Epithelial cell of esophagus (primary cell): ENCODE measurements at regions not wholly inside any gene's neighbourhood (a gene's known extent, or its start where the extent isn't known, plus 50 kb on each side); places are given as distances from the start of the nearest gene placed in this dataset.

Source experiments
- DNase-seq: peaks from one replicate; pipeline ENCODE4 v3.0.0; 2010; ENCODE audit warnings: low read depth
- H3K4me3 ChIP-seq: 2 replicates; pipeline ENCODE4 v1.5.1; 2011; ENCODE audit warnings: mild to moderate bottlenecking, low read length, control low read depth
- TF ChIP-seq, protein P1 (sequence below): IDR thresholded peaks from 2 replicates; pipeline ENCODE4 v1.5.1; 2011; ENCODE audit warnings: low read depth, mild to moderate bottlenecking, low read length, control low read depth, inconsistent platforms; ENCODE audit not compliant: insufficient read depth; ENCODE audit errors: missing control alignments

DNA sequence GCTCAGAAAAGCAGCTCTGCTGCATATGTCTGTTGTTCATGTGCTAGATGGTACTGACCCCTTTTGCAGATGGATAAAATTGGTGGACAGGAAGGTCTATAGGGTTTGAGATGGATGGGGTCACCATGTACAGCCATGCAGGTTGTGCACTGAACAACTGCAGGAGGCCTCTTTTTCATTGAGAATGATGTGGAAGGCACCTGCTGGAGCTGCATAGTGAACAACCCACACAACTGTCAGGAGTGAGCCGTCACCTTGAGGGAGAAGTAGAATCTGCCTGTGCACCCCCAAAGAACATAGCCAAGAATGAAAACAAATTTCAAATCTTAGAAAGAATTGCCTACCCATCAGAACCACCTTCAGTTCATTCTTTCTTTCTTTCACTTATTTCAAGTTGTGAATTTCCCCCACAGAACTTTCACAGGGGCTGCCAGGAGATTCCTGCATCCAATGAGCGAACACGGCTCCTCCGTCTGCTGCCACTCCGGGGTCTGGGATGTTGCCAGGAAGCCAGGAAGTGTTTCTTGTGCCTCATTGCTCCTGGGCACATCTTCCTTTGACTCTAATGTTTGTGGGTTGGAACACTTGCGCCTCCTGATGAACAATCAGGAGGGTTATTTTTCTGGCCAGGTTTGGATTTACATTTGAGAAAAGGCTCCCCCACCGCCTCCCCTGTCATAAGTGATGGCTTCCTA is 53.7 kb upstream of the DOCK1 start:
- TF ChIP-seq, protein P1, sequence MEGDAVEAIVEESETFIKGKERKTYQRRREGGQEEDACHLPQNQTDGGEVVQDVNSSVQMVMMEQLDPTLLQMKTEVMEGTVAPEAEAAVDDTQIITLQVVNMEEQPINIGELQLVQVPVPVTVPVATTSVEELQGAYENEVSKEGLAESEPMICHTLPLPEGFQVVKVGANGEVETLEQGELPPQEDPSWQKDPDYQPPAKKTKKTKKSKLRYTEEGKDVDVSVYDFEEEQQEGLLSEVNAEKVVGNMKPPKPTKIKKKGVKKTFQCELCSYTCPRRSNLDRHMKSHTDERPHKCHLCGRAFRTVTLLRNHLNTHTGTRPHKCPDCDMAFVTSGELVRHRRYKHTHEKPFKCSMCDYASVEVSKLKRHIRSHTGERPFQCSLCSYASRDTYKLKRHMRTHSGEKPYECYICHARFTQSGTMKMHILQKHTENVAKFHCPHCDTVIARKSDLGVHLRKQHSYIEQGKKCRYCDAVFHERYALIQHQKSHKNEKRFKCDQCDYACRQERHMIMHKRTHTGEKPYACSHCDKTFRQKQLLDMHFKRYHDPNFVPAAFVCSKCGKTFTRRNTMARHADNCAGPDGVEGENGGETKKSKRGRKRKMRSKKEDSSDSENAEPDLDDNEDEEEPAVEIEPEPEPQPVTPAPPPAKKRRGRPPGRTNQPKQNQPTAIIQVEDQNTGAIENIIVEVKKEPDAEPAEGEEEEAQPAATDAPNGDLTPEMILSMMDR, result no peak

DNA sequence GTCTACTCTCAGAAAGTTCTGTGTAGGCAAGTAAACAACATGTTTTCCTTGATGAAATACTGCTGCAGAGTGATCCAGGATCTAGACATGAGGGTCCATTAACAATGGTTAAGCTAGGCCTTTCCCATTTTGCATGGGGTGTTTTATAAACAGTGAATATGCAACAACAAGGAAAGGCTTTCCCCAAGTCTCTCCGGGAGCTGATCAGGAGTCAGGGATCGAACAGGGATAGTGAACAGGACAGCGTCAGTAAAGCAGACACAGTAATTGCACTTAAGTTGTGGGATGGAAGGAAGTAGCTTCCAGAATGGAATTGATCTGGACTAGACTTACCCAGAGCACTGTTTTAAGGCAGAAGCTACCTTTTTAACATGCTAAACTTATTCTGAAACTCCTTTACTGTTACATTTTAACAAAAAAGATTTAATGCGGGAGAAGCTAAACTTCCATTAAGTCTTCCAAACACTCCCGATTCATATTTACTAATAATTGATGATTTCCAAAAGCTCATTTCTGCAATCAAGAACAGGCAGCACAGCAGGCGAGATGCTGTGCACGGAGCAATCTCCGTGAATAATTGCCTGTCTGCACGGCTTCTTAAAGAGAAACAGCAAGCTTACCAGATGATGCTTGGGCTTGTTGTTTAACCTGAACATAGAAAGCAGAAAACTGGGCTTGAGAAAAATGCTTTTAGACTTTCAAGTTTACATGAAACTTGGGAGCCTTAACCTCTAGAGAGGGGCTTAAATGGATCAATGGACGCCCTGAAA is 50.3 kb upstream of the DOCK1 start:
- TF ChIP-seq, protein P1, result no peak

More for the DNA sequence above, 53.7 kb upstream of the DOCK1 start:
- DNase-seq, result no peak
- no peak overlapping the region for H3K4me3 ChIP-seq

More for the DNA sequence above, 50.3 kb upstream of the DOCK1 start:
- no peak overlapping the region for H3K4me3 ChIP-seq
- DNase-seq, result no peak
